HG03558 (cell line): ENCODE measurements at regions not wholly inside any gene's neighbourhood (a gene's known extent, or its start where the extent isn't known, plus 50 kb on each side); places are given as distances from the start of the nearest gene placed in this dataset.
"Not testable (repeated sequence)": the region's sequence is repeated elsewhere in the genome, so short reads cannot be mapped to it uniquely, and the experiment has no call there.

ENCODE experiments used
- ATAC-seq: cut with Tn5 transposase; IDR thresholded peaks from one replicate; pipeline ENCODE4 v1.9.1; 2021; ENCODE audit warnings: moderate number of reproducible peaks; ENCODE audit not compliant: unreplicated experiment; ENCODE audit errors: extremely low read depth

DNA sequence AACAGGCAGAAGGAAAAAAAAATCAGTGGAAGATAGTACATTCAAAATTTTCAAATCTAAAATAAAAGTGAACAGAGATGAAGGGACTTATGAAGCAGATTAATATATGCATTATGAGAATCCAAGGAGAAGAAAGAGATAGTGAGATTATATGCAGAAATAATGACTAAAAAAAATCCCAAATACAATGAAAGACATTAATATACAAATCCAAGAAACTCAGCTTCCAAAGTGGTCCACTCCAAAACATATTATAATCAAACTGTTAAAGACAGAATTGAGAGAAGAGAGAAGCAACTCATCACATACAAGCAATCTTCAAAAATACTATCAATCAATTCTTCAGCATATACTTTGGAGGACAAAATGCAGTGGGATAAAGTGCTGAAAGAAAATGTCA is 73.5 kb upstream of the CARMIL1 start:
- no peak for ATAC-seq

- ATAC-seq = not testable (repeated sequence)
Measured at GRCh38 chr6:25207453-25208155, 71.6 kb upstream of the CARMIL1 start.

GRCh38 chr6:25215881-25216280 is 63.3 kb upstream of the CARMIL1 start:
- no peak for ATAC-seq

GRCh38 chr6:25217302-25217701 is 61.9 kb upstream of the CARMIL1 start:
- no peak for ATAC-seq

GRCh38 chr6:25217829-25218228 is 61.3 kb upstream of the CARMIL1 start:
- ATAC-seq = no peak

GRCh38 chr6:25218346-25218745 is 60.8 kb upstream of the CARMIL1 start:
- no peak for ATAC-seq

DNA sequence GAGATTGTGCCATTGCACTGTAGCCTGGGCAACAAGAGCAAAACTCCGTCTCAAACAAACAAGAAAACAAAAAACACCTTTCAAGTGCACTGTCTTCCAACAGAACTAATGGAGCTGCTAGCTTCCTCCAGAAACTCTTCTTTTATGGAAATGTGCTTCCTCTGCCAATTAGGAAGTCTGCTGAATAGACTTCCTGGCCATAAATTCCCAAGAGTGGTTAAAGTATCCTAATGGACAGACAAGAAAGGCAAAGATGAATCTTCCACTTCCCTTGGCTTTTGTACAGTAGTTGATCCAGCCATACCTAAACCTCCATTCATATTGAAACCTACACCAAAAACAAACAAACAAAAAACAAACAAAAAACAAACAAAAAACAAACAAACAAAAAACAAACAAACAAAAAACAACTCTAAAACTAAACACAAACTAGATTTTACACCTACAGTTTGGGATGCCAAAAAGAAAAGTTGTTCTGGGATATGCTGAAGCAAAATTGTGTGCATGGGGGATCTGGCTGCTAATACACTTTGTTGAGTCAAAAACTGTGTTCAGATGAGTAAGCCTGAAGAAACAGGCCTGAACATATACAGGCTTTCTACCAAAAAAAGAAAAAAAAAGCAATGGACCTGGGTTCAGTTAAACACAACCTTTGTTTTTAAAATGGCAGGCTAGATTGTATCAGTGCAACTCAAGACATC is 59.8 kb upstream of the CARMIL1 start:
- ATAC-seq = no peak

DNA sequence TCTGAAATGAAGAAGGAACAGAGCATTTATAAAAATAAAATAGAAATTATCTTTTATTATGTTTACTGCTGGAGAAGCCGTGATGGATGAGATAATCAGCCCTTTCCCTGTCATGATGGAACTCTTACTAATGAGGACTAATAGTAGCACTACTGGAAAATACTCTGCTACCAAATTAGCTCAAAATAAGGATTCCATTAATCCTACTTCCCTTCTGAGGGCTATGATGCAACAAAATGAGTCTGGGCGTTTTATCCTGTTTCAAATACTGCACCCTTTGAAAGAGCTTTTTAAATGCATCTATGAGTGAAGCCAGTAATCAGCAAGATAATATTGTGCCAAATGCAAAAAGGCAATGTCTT is 59.3 kb upstream of the CARMIL1 start:
- ATAC-seq = no peak

GRCh38 chr6:25220857-25221256 is 58.3 kb upstream of the CARMIL1 start:
- no peak for ATAC-seq

DNA sequence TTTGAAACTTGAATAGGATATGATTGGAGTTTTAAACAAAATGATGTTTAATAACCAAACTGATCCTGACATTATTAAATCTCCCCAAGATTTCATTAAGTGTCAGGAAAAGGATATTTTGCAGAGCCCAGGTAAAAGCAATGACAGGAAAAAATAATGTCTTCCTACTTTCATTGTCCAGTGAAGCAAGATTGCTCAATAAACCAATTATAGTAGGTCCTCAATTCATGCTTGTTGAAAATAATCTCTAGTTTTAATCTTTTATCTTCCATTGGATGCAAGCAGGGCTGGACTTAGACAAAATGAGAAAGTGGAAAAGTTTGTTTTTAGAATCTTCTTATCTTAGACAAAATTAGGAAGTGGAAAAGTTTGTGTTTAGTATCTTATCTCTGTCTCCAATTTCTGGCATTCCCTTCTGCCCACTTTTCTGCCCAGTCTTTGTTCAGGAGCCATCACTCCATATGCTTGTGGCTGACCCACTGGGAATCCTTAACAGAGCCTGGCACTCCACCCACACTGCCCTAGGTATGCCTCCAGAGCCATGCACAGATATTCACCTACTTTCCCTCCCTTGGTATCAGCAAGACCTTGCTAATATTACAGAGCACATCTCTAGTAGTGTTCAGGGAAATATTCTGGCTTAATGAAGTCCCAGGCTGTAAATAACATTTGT is 57.0 kb upstream of the CARMIL1 start:
- no peak for ATAC-seq

DNA sequence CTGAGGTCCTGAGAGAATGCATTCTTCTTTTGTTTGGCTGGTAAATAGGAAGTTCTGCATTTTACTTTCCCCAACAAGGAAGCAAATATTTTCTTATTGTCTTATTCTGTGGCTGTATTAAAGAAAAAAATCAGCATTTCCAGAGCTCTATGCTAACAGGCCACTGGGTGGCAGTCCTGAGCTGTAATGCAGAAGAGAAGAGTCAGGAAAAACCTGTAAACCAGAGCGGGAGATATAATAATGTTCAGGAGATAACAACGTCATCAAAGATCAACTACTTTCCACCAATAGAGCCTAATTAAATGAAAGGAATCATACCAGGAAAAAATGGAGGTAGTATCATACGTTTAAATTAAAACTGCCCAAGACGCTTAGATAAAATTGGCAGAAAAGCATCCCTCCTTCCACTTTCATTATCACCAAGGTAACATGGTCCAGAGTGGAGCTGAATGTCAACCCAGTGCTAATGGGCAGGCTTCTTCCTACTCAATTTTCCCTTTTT is 55.6 kb upstream of the CARMIL1 start:
- no peak for ATAC-seq

- no peak for ATAC-seq
Measured at GRCh38 chr6:25224242-25224641, 54.9 kb upstream of the CARMIL1 start.

GRCh38 chr6:25227854-25228253 is 51.3 kb upstream of the CARMIL1 start:
- ATAC-seq = no peak
